KMS-11 (cell line): ENCODE measurements at regions not wholly inside any gene's neighbourhood (a gene's known extent, or its start where the extent isn't known, plus 50 kb on each side); places are given as distances from the start of the nearest gene placed in this dataset.

Source experiments
- H2AFZ ChIP-seq: fragments of 200-600 bp; sonication (generic); 2 replicates; pipeline ENCODE4 v1.6.1; 2016; ENCODE audit warnings: antibody characterized with exemption, mixed run types, low read depth
- H3K27ac ChIP-seq: fragments of 200-600 bp; sonication (generic); 2 replicates; pipeline ENCODE4 v1.6.1; 2016; ENCODE audit warnings: mild to moderate bottlenecking, mixed run types
- H3K27me3 ChIP-seq: fragments of 200-600 bp; sonication (generic); 2 replicates; pipeline ENCODE4 v1.6.1; 2017; ENCODE audit warnings: mild to moderate bottlenecking, low read depth, mixed run types, moderate library complexity; ENCODE audit not compliant: insufficient read depth
- H3K36me3 ChIP-seq: fragments of 200-600 bp; sonication (generic); 2 replicates; pipeline ENCODE4 v1.6.1; 2017; ENCODE audit warnings: mild to moderate bottlenecking, mixed run types; ENCODE audit not compliant: insufficient read depth
- H3K4me1 ChIP-seq: fragments of 200-600 bp; sonication (generic); 2 replicates; pipeline ENCODE4 v1.6.1; 2016; ENCODE audit warnings: mild to moderate bottlenecking, low read depth, mixed run types; ENCODE audit not compliant: poor library complexity, severe bottlenecking
- H3K4me2 ChIP-seq: fragments of 200-600 bp; sonication (generic); 2 replicates; pipeline ENCODE4 v1.7.0; 2016; ENCODE audit warnings: mild to moderate bottlenecking, mixed run types
- H3K4me3 ChIP-seq: fragments of 200-600 bp; sonication (generic); IDR thresholded peaks from 2 replicates; pipeline ENCODE4 v1.6.1; 2017; ENCODE audit warnings: low read depth, low read length, mixed read lengths; ENCODE audit not compliant: insufficient read depth
- H3K79me2 ChIP-seq: fragments of 200-600 bp; sonication (generic); 2 replicates; pipeline ENCODE4 v1.6.1; 2016; ENCODE audit warnings: low read depth, mixed run types; ENCODE audit not compliant: insufficient read depth
- H3K9ac ChIP-seq: fragments of 200-600 bp; sonication (generic); 2 replicates; pipeline ENCODE4 v1.6.1; 2016; ENCODE audit warnings: mild to moderate bottlenecking, mixed run types
- H4K20me1 ChIP-seq: fragments of 200-600 bp; sonication (generic); 2 replicates; pipeline ENCODE4 v1.6.1; 2016; ENCODE audit warnings: mild to moderate bottlenecking, mixed run types; ENCODE audit not compliant: insufficient read depth
- TF ChIP-seq, protein P1 (sequence below): fragments of 200-600 bp; sonication (generic); conservative IDR thresholded peaks from 2 replicates; pipeline ENCODE4 v1.6.1; 2017; ENCODE audit warnings: low read depth, mild to moderate bottlenecking, antibody characterized with exemption, low read length, moderate library complexity, mixed read lengths

DNA sequence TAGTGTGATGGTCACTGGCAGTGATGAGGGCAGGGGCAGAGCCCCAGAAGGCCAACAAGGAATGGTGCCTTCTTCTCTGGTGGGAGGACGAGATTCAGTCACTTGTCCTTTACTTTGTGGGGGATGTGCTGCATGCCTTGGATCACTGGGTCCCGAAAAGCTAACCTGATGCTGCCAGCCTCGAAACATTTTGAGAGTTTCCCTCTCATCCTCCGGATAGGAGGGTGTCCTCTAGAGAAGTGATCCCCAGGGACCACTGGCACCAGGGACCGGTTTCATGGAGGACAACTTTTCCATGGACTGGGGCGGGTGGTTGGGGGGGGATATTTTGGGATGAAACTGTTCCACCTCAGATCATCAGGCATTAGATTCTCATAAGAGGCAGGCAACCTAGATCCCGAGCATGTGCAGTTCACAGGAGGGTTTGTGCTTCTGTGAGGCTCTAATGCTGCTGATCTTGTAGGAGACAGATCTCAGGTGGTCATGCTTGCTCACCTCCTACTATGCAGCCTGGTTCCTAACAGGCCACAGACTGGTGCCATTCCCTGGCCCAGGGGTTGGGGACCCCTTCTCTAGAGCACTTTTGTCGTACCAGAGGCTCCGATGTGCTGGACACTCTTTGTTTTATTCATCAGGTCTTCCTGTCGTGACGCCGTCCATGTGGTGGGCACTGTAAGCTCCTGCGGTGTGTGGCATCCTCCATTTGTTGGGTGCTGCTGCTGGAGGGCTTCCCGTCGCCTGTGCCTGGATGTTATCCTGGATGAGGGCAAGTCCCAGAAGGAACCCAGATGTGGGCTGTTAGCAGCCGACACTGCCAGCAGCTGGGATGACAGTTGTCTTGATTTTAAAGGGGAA, 68.5 kb upstream of the HDAC4 start:
- H3K27ac ChIP-seq, result no peak overlapping the region
- no peak overlapping the region for H3K4me2 ChIP-seq
- H3K4me3 ChIP-seq, result no peak overlapping the region
- no peaks in the 10 kb centered on the region for H3K36me3 ChIP-seq
- no peak overlapping the region for H2AFZ ChIP-seq
- peaks cover 11% of the 10 kb centered on the region; the same call in 1 of the 2 replicates for H3K27me3 ChIP-seq
- TF ChIP-seq, protein P1, sequence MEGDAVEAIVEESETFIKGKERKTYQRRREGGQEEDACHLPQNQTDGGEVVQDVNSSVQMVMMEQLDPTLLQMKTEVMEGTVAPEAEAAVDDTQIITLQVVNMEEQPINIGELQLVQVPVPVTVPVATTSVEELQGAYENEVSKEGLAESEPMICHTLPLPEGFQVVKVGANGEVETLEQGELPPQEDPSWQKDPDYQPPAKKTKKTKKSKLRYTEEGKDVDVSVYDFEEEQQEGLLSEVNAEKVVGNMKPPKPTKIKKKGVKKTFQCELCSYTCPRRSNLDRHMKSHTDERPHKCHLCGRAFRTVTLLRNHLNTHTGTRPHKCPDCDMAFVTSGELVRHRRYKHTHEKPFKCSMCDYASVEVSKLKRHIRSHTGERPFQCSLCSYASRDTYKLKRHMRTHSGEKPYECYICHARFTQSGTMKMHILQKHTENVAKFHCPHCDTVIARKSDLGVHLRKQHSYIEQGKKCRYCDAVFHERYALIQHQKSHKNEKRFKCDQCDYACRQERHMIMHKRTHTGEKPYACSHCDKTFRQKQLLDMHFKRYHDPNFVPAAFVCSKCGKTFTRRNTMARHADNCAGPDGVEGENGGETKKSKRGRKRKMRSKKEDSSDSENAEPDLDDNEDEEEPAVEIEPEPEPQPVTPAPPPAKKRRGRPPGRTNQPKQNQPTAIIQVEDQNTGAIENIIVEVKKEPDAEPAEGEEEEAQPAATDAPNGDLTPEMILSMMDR, result no peak
- H4K20me1 ChIP-seq, result no peaks in the 10 kb centered on the region
- no peaks in the 10 kb centered on the region for H3K79me2 ChIP-seq
- no peak overlapping the region for H3K9ac ChIP-seq
- no peaks in the 10 kb centered on the region for H3K4me1 ChIP-seq

GRCh38 chr2:239468491-239469105, 67.8 kb upstream of the HDAC4 start:
- Histone ChIP-seq H3K79me2 (no peaks in the 10 kb centered on the region), H3K4me2 (no peak overlapping the region), H2AFZ (no peak overlapping the region), H4K20me1 (no peaks in the 10 kb centered on the region), H3K27me3 (peaks cover 8% of the 10 kb centered on the region; the same call in 1 of the 2 replicates), H3K27ac (no peak overlapping the region), H3K36me3 (no peaks in the 10 kb centered on the region), H3K4me3 (no peak overlapping the region), H3K9ac (no peak overlapping the region), H3K4me1 (no peaks in the 10 kb centered on the region)
- TF ChIP-seq, protein P1, result no peak

DNA sequence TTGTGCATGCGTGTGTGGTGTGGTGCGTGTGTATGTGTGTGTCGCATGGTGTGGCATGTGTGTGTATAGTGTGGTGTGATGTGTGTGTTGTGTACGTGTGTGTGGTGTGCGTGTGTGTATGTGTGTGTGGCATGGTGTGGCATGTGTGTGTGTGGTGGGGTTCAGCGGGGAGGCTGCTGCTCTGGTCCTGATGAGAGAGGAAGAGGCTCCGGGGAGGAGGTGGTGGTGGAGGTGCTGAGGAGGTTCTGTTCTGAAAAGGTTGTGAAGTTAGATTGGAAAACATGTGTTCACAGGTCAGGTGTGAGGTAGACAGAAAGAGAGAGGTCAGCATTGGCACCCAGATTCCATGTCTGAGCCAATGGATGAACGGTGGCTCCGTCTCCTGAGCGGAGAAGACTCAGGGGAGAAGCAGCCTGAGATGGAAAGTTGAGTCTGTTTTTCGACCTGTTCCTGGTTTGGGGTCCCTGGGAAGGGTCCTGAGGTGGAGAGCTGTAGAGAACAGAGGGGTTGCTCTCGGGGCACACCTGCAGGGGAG, 67.2 kb upstream of the HDAC4 start:
- H3K36me3 ChIP-seq, result no peaks in the 10 kb centered on the region
- H3K79me2 ChIP-seq, result no peaks in the 10 kb centered on the region
- no peak overlapping the region for H3K4me2 ChIP-seq
- TF ChIP-seq, protein P1, result no peak
- H3K9ac ChIP-seq, result no peak overlapping the region
- H3K4me3 ChIP-seq, result no peak overlapping the region
- H3K4me1 ChIP-seq, result no peaks in the 10 kb centered on the region
- peaks cover 11% of the 10 kb centered on the region; the same call in 1 of the 2 replicates for H3K27me3 ChIP-seq
- H4K20me1 ChIP-seq, result no peaks in the 10 kb centered on the region
- no peak overlapping the region for H3K27ac ChIP-seq
- no peak overlapping the region for H2AFZ ChIP-seq

- Histone ChIP-seq H4K20me1 (no peaks in the 10 kb centered on the region), H3K27ac (no peak overlapping the region), H3K27me3 (peaks cover 11% of the 10 kb centered on the region; the same call in 1 of the 2 replicates), H3K9ac (no peak overlapping the region), H3K4me3 (no peak overlapping the region), H3K79me2 (no peaks in the 10 kb centered on the region), H3K4me1 (no peaks in the 10 kb centered on the region), H3K4me2 (no peak overlapping the region), H3K36me3 (no peaks in the 10 kb centered on the region), H2AFZ (no peak overlapping the region)
- TF ChIP-seq, protein P1, result no peak
Measured at GRCh38 chr2:239467281-239467955, 66.6 kb upstream of the HDAC4 start.
